Fibroblast of lung (primary cell): ENCODE measurements at regions not wholly inside any gene's neighbourhood (a gene's known extent, or its start where the extent isn't known, plus 50 kb on each side); places are given as distances from the start of the nearest gene placed in this dataset.

Source experiments
- EZH2 ChIP-seq: IDR thresholded peaks from 2 replicates; pipeline ENCODE4 v1.5.1; 2012; ENCODE audit warnings: low read length, control low read depth, mild to moderate bottlenecking; ENCODE audit errors: missing control alignments
- TF ChIP-seq, protein P1 (sequence below), 2 donors: IDR thresholded peaks in 1 of 2; conservative IDR thresholded peaks in 1 of 2; 1 replicate in 1 of 2; 2 replicates in 1 of 2; pipeline ENCODE4 v1.5.1; 2011 to 2012; ENCODE audit warnings: low read length in 2 of 2, control low read depth in 1 of 2, inconsistent platforms in 1 of 2, low read depth in 1 of 2, mild to moderate bottlenecking in 1 of 2

GRCh38 chr17:79150035-79150733, 75.6 kb downstream of the ENGASE start:
- TF ChIP-seq, protein P1, sequence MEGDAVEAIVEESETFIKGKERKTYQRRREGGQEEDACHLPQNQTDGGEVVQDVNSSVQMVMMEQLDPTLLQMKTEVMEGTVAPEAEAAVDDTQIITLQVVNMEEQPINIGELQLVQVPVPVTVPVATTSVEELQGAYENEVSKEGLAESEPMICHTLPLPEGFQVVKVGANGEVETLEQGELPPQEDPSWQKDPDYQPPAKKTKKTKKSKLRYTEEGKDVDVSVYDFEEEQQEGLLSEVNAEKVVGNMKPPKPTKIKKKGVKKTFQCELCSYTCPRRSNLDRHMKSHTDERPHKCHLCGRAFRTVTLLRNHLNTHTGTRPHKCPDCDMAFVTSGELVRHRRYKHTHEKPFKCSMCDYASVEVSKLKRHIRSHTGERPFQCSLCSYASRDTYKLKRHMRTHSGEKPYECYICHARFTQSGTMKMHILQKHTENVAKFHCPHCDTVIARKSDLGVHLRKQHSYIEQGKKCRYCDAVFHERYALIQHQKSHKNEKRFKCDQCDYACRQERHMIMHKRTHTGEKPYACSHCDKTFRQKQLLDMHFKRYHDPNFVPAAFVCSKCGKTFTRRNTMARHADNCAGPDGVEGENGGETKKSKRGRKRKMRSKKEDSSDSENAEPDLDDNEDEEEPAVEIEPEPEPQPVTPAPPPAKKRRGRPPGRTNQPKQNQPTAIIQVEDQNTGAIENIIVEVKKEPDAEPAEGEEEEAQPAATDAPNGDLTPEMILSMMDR (conservative IDR thresholded peaks at IDR 0.05 in 1 of 2, IDR thresholded peaks at IDR 0.05 in 1 of 2; ENCODE audit: low read depth in 1 of 2, low read length in 2 of 2), result no peak
- TF ChIP-seq EZH2, result no peak
